ENCODE measurements at regions not wholly inside any gene's neighbourhood (a gene's known extent, or its start where the extent isn't known, plus 50 kb on each side); places are given as distances from the start of the nearest gene placed in this dataset.
A peak's percentile ranks its signal among the peaks of the same experiment; 100 is the strongest.

DNA sequence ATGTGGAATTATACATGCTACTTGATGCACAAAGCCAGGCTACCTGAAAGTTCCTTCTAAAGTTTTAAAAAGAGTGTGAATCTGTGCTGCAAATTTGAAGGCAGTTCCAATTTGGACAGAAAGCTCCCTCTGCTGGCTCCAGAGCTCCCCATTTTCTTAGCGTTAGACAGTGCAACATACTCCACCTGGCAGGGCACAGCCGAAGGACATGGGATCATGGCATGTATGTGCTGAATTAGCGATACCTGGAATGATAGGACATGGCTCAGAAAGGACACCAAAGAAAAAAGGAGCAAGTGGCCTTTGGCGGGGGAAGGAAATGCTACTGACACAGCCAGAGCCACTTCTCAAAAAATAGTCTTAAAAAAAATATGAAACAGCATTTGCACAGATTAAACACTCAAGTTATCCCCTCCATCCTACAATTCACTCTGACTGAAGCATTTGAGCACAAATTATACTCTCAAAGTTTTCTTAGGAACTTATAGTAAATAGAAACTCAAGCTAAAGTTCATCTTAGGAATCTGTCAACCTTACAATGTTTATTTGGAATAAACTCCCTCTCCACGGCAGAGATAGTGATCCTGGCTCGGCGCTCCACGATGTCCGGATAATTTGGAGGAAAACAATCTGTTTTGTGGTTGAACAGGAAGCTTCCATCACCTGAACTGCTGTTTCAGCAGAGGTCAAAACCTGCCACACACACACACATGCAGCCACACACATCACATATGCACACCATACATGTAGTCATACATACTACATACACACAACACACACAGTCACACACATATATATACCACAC is 80.0 kb downstream of the C7orf25 start:
- Histone ChIP-seq H2AK5ac (ENCODE audit: low read depth, low read length) (peak overlapping the region; percentile 94; the same call in 1 of the 2 replicates), H3K79me2 (ENCODE audit: control insufficient read depth in 1 of 2, insufficient read depth in 2 of 2, low read length in 2 of 2) (no peaks in the 10 kb centered on the region), H2BK5ac (ENCODE audit: low read depth, low read length) (peak overlapping the region; percentile 68; the same call in 1 of the 2 replicates), H4K5ac (ENCODE audit: insufficient read length, low read depth, low read length) (no peak overlapping the region), H2AFZ (ENCODE audit: low read length) (peak overlapping the region; percentile 15; the same call in 1 of the 2 replicates), H3K79me1 (ENCODE audit: low read depth, low read length) (no peaks in the 10 kb centered on the region), H3K56ac (replicated peaks; ENCODE audit: insufficient read length, low read depth, low read length) (no peak overlapping the region), H3K4me3 (ENCODE audit: extremely low read depth in 1 of 4, insufficient read depth in 2 of 4, low read depth in 3 of 4, low read length in 4 of 4) (no peak overlapping the region), H2BK15ac (ENCODE audit: low read length) (peak overlapping the region; percentile 47; the same call in 1 of the 2 replicates), H4K91ac (replicated peaks; ENCODE audit: insufficient read length, low read length) (peak overlapping the region; percentile 88), H3K4ac (replicated peaks; ENCODE audit: insufficient read length, low read depth, low read length) (no peak overlapping the region), H3K14ac (ENCODE audit: insufficient read length) (no peak overlapping the region), H3K9ac (replicated peaks in 1 of 4; ENCODE audit: extremely low read depth in 1 of 4, low read depth in 3 of 4, low read length in 3 of 4) (no peak overlapping the region), H3K9me3 (ENCODE audit: insufficient read depth in 2 of 2, low read depth in 1 of 2, low read length in 1 of 2) (no peaks in the 10 kb centered on the region; a peak in 1 of 4 replicates), H3K4me1 (replicated peaks in 1 of 4; ENCODE audit: control insufficient read depth in 3 of 4, insufficient read depth in 4 of 4, low read length in 3 of 4) (no peaks in the 10 kb centered on the region), H2BK12ac (ENCODE audit: low read depth, low read length) (peak overlapping the region; percentile 99; the same call in 1 of the 2 replicates), H4K20me1 (replicated peaks in 1 of 2; ENCODE audit: control insufficient read depth in 1 of 2, insufficient read depth in 2 of 2, low read length in 2 of 2) (no peaks in the 10 kb centered on the region), H3K18ac (ENCODE audit: extremely low read depth, low read length) (no peak overlapping the region), H3K27ac (ENCODE audit: low read depth, low read length) (no peak overlapping the region), H2BK120ac (replicated peaks; ENCODE audit: low read depth, low read length) (no peak overlapping the region), H3K23me2 (ENCODE audit: low read depth, low read length) (no peaks in the 10 kb centered on the region), H3K27me3 (replicated peaks in 1 of 4; ENCODE audit: control insufficient read depth in 3 of 4, extremely low read depth in 1 of 4, insufficient read depth in 3 of 4, low read length in 3 of 4) (no peaks in the 10 kb centered on the region), H4K8ac (ENCODE audit: extremely low read depth, insufficient read depth, low read length) (no peak overlapping the region; the same call in 1 of the 2 replicates), H3K23ac (ENCODE audit: insufficient read length) (no peak overlapping the region), H3K4me2 (ENCODE audit: insufficient read depth in 1 of 2, low read depth in 2 of 2, low read length in 2 of 2) (no peak overlapping the region), H3K36me3 (ENCODE audit: control insufficient read depth in 2 of 4, insufficient read depth in 4 of 4, low read length in 3 of 4) (no peaks in the 10 kb centered on the region), H2BK20ac (ENCODE audit: low read length) (no peak overlapping the region)
- 82% methylated on average over 9 of the region's 9 CpGs; no CpG with 5 or more reads in 1 of the 2 experiments for WGBS, 2 experiments (ENCODE audit: extremely low coverage in 1 of 2, insufficient coverage in 1 of 2, insufficient read length in 1 of 2, insufficient replicate concordance in 2 of 2, low coverage in 1 of 2, low lambda C conversion rate in 2 of 2, missing lambda C conversion rate in 1 of 2)
- TF ChIP-seq NANOG (IDR thresholded peaks at IDR 0.05; ENCODE audit: insufficient read depth, low read depth, low read length, poor library complexity, severe bottlenecking) (no peak), RAD21 (IDR thresholded peaks at IDR 0.05 in 1 of 2, conservative IDR thresholded peaks at IDR 0.05 in 1 of 2; ENCODE audit: low read depth in 2 of 2, low read length in 2 of 2) (peak; percentile 74 to 82)
- TF ChIP-seq, protein P1, sequence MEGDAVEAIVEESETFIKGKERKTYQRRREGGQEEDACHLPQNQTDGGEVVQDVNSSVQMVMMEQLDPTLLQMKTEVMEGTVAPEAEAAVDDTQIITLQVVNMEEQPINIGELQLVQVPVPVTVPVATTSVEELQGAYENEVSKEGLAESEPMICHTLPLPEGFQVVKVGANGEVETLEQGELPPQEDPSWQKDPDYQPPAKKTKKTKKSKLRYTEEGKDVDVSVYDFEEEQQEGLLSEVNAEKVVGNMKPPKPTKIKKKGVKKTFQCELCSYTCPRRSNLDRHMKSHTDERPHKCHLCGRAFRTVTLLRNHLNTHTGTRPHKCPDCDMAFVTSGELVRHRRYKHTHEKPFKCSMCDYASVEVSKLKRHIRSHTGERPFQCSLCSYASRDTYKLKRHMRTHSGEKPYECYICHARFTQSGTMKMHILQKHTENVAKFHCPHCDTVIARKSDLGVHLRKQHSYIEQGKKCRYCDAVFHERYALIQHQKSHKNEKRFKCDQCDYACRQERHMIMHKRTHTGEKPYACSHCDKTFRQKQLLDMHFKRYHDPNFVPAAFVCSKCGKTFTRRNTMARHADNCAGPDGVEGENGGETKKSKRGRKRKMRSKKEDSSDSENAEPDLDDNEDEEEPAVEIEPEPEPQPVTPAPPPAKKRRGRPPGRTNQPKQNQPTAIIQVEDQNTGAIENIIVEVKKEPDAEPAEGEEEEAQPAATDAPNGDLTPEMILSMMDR (IDR thresholded peaks at IDR 0.05; ENCODE audit: control extremely low read depth in 1 of 3, insufficient read depth in 1 of 3, low read depth in 1 of 3, low read length in 3 of 3) = peak; percentile 41 to 71 (median 69)
- POLR2A ChIA-PET (ENCODE audit: partially characterized antibody) = no interaction called here
- peak; percentile 66 for FAIRE-seq
- DNase-seq (ENCODE audit: low read depth in 1 of 2, low spot score in 2 of 2) = no peak
- CTCF ChIA-PET (ENCODE audit: partially characterized antibody) = interaction anchor here (0.8 to 4.2 kb wide), 12 partner anchors 9 to 891 kb away, joined by 3 to 22 read pairs (median 3); no protein-coding TSS in a partner anchor

Measured in H1 (cell line).